HG03558 (cell line): ENCODE measurements at regions not wholly inside any gene's neighbourhood (a gene's known extent, or its start where the extent isn't known, plus 50 kb on each side); places are given as distances from the start of the nearest gene placed in this dataset.

ENCODE experiments used
- ATAC-seq: cut with Tn5 transposase; IDR thresholded peaks from one replicate; pipeline ENCODE4 v1.9.1; 2021; ENCODE audit warnings: moderate number of reproducible peaks; ENCODE audit not compliant: unreplicated experiment; ENCODE audit errors: extremely low read depth

DNA sequence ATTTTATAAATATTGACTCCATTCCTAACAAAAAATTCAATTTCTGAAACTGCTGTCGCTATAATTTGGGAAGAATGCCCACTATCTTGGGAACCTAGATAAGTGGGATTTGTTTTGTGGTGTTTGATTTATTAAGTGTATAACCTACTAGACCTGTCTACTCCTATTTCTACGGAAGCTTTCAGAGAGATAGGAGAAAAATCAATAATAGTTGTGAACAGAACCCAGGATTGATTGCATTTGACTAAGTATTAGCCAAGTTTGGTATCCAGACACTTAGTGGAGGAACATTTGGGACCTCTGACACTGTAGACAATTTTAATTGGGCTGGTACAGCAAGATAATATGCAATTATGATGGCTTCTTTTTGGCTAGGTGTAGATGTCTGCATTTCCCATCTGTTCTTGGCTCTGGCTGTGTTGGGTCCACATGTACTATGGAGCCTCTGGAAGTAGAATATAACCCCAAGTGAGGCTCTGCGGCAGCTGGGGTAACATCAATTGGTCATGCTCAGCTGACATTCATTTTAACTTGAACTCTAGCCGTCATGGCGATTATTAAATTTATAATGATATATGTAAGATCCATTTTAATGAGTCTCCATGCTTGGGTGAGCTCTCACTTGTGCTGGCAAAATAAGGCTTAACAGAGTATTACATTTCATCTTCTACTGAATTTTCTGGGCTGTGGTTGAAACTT is 111.5 kb upstream of the E2F8 start:
- no peak for ATAC-seq

DNA sequence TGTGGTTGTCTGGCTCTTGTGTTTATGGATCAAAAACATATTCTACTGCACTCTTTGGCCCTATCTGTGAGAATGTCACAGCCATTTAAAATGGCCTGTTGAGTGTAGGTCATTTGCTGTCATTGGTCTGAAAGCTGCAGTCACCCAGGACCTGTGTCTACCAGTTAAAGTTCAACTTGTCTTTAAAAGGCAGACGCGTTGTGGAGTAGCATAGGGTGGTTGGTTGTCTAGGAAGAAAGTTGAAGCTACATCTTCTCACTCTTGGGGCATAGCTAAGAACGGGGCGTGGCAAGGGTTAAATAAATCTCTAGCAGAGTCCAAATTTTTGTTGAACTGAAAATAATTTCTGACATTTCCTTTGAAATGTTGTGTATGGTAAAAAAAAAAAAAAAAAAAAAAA is 110.7 kb upstream of the E2F8 start:
- no peak for ATAC-seq

DNA sequence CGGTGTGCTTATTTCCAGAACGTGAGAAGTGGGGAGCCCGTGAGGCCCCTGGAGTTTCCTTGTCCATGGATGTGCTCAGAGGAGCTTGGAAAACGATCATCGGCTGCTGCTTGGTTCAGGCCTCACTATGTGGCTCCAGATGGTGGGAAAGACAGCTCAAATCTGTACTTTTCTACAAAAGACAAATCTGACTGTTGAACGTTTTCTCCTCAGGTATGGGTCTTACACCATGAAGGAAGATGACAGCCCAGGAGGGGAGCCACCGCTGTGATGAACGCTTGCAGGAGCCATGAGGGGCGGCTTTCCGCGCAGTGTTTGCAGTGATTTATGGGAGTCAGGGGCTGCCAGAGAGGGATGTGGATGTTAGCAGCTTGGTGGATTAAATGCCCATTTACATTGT is 109.4 kb upstream of the E2F8 start:
- ATAC-seq = no peak

- ATAC-seq = no peak
Observed at GRCh38 chr11:19349340-19350025, 108.7 kb upstream of the E2F8 start.

GRCh38 chr11:19347911-19348310 is 107.2 kb upstream of the E2F8 start:
- ATAC-seq = no peak

DNA sequence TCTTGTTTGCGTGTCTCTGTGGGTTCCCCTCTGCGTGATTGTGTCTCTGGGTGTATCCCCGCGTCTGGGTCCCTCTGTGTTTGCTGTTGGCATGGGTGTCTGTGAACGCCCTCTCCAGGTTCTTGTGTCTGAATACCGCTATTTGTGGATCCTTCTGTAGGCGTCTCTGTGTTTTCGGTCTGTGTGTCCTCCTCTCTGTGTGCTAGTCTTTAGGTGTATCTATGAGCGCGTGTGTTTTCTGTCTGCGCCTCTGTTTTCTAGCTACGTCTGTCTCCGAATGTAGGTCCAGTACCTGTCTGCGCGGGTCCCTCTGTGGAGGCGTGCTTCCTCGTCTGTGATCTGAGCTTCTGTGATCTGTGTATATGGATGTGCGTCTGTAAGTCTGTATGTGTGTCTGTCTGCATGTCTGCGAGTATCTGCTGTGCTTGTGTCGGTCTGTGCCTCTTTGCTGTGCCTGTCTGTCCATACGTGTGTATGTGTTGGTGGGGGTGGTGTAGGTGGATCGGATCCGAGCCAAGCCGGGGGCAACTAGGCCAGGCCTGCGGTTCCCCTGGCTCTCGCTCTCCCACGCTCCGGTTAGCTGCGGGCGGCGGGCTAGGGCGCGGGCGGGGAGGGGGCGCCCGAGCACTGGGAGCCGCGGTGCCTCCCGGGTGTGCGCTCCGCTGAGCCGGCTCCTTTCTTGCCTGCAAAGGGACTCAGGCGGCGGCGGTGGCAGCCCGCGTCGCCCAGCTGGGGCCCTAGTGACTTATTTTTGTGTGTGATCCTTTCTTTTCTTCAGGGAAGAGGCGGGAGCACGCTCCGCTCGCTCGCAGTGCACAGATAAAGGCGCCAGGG is 105.3 kb upstream of the E2F8 start:
- no peak for ATAC-seq

DNA sequence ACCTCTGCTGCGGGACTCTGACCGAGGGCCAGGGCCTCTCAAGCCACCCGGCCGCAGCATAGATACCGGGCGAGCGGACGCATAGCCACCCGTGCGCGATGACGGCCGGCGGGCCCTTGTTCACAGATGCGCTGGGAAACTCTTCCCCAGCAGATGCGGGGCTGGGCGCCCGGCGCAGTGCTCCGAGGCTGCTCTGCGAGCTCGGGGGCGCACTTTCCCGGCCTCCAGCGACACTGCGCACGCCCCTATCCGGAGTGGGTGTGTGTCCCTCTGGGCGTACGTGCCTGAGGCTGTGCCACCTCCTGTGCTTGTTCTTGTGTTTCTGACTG is 104.7 kb upstream of the E2F8 start:
- ATAC-seq = no peak

GRCh38 chr11:19344661-19345518 is 104.1 kb upstream of the E2F8 start:
- ATAC-seq = no peak

- ATAC-seq = no peak
Observed at GRCh38 chr11:19342036-19342435, 101.3 kb upstream of the E2F8 start.

DNA sequence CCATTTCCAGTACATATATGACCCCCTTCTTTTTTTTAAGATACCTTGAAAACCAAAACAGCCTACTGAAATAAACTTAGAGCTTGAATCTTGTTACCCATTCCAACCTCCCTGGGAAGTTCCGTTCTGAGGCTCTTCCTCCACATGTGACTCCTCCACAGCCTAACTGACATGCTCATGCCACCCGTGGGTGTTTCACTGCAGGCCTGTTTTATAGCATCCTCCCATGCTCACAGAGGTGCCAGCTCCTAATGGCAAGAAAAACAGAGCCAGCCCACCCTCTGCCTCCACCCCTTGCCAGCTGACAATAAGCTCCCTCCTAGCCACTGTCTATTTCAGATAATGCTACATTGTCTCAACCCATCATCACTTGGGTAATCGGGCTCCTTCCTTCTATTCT is 97.6 kb upstream of the E2F8 start:
- no peak for ATAC-seq

DNA sequence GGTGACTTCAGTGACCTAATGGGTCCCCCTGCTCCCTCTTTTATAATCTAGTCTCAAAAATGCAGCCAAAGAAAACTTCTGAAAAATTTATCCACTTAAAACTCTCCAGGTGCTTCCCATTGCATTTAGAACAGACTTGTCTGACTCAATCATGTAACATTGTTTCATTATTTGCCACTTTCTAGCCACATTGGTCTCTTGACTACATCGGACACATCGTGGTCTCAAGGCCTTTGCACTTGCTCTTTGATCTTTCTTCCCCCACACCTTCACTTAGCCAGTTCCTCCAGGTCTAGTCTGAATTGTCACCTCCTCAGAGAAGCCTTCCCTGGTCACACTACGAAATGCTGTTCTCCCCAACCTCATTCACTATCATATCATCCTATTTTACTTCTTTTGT is 97.0 kb upstream of the E2F8 start:
- no peak for ATAC-seq

DNA sequence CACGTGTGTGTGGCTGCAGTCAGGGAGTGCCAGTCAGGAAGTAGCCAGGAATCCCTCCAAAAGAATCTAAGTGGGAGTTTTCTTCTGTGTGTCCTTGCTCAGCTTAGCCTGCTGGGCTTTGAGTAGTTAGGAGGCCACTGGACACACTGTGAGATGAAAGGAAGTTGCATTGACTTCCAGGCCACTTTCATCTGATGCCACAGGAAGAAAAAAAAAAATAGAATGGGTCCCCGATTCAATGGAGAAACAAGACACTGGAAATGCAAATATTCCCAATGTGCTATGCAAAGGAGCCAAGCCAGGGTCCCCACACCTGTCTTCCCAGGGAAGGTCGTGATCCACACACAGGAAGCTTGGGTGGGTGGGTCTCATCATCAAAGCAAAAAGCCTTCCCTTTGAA is 95.6 kb upstream of the E2F8 start:
- ATAC-seq = no peak

DNA sequence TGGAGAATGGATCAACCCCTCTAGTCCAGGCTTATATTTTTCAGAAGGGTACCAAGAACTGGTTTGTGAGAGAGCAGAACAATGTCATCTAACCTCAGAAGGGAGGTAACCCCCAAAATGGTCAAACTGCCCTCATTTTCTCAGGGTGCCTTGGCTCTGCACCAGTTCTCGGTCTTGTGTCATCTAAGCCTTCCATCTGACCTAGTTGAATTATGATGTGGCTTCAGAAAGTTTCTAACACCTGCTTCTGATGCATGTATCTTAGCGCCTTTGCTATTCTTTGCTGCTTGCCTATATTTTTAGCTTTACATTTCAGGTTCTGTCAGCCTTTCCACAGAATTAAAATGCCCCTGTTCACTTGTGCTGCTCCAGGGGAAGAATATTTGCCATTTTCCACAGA is 91.7 kb upstream of the E2F8 start:
- peak; percentile 76 for ATAC-seq

DNA sequence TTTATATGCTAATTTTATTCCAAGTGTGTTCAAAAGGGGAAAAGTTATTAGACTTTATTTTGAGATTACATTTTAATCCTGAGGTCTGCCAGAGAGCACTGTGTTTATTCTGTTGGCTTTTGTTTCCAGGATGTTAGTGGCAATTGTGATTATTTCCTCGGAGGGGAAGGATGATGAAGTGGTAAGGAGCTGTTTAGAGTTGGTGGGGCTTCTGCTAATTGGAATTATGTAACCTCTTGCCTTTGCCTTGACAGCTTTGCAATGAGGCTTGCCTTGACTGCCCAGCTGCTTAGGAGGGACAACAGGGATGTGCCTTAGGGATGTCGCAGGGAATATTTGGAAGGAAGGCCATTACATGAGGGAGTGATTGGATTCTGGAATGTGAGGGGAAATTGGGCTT is 89.7 kb upstream of the E2F8 start:
- no peak for ATAC-seq

- ATAC-seq = no peak
Observed at GRCh38 chr11:19329970-19330369, 89.2 kb upstream of the E2F8 start.

- ATAC-seq = no peak
Observed at GRCh38 chr11:19328586-19329311, 88.0 kb upstream of the E2F8 start.

- no peak for ATAC-seq
Observed at GRCh38 chr11:19327280-19327679, 86.5 kb upstream of the E2F8 start.

- no peak for ATAC-seq
Observed at GRCh38 chr11:19326499-19326898, 85.8 kb upstream of the E2F8 start.

DNA sequence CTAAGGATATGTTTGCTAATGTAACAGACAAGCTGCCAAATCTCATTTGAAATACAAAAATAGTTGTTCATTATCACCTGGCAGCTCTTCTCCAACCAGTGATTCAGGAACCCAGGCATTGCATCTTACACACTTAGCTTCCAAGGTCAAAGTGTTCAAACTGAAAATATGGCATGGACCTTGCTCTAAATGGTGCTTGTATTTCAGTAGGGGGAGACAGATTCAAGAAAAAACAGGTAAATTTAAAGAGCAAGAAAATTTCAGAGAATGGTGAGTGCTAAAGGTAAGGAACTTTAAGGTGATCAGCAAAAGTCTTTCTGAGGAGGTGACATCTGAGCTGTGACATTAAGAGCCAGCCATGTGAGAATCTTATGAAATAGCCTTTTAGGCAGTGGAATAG is 82.8 kb upstream of the E2F8 start:
- no peak for ATAC-seq

GRCh38 chr11:19321351-19321750 is 80.6 kb upstream of the E2F8 start:
- ATAC-seq = no peak
